Left ventricle myocardium superior (tissue), 1 donor: ENCODE measurements at regions not wholly inside any gene's neighbourhood (a gene's known extent, or its start where the extent isn't known, plus 50 kb on each side); places are given as distances from the start of the nearest gene placed in this dataset.
"Not testable (repeated sequence)": the region's sequence is repeated elsewhere in the genome, so short reads cannot be mapped to it uniquely, and the experiment has no call there.

Experiments
- ATAC-seq: fragments of 200-7000 bp; cut with Tn5 transposase; one replicate; pipeline ENCODE4 v1.9.1; 2020; ENCODE audit warnings: mild to moderate bottlenecking, moderate library complexity
- DNase-seq: peaks from one replicate; pipeline ENCODE4 v3.0.0-alpha.2; 2020
- intact Hi-C: fragments of 100-400 bp; cut with micrococcal nuclease; formaldehyde crosslinking; loops from one replicate; pipeline ENCODE4 v1.11.0; 2022
- donor health status: DM: no; HTN: yes; CAD: no; lungs with severe emphysema.

DNA sequence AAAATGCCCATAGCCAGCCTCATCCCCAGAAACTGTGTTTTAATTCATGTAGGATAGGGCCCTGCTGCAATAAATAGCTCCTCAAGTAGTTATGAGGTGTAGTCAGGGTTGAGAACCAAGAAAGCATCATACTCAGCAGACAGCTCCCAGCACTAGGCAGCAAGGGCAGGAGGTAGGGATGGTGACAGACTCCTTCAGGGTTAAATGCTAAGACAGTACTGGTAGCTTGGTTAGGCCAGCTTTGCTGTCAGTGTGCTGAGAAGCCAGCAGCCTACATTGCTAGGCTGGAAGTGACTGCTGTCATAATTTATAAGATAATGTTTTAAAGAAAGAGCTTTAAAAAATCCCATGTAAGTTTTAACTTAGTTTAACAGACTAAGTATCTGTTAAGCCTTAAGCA is 113.9 kb upstream of the IMMP2L start:
- ATAC-seq (no peak), DNase-seq (no peak)
- intact Hi-C loops = no loop called here

DNA sequence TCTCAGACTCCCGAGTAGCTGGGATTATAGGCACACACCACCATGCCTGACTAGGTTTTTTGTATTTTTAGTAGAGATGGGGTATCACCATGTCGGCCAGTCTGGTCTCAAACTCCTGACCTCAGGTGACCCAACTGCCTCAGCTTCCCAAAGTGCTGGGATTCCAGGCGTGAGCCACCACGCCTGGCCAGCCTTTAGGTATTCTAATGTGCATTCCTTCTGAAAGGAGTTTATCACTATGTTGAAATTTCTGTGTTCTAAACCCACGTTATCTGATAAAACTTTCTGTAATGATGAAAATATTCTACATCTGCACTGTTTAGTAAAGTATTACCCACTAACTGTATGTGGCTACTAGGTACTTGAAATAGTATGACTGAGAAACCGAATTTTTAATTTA is 110.6 kb upstream of the IMMP2L start:
- intact Hi-C loops = no loop called here
- ATAC-seq = no peak
- DNase-seq = no peak

DNA sequence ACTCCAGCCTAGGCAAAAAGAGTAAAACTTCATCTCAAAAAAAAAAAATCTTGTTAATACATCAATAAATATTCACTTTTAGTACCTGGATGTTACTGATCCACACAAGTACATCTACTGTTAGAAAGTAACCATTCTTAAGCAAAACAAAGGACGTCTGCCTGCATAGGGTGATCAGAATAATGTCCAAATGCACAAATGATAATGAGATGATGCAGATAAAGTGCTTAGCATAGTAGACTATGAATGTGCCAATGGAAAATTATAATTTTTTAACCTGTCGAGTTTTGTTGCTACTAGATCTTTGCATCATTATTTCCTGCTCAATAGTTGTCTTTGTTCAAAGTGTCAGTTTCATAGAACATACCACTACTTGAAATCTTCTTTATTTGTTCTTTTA is 109.6 kb upstream of the IMMP2L start:
- intact Hi-C loops = no loop called here
- ATAC-seq (no peak), DNase-seq (no peak)

DNA sequence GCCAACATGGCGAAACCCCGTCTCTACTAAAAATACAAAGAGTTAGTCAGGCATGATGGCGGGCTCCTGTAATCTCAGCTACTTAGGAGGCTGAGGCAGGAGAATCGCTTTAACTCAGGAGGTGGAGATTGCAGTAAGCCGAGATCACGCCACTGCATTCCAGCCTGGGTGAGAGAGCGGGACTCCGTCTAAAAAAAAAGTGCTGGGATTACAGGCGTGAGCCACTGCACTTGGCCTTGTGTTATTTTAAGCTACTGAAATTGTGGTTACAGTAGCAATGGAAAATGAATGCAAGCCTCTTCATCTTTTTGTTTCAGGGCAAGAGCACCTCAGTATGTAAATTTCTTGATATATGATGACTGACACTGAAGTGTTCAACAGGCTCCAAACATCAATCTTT is 106.4 kb upstream of the IMMP2L start:
- DNase-seq (no peak), ATAC-seq (no peak)
- intact Hi-C loops = no loop called here

DNA sequence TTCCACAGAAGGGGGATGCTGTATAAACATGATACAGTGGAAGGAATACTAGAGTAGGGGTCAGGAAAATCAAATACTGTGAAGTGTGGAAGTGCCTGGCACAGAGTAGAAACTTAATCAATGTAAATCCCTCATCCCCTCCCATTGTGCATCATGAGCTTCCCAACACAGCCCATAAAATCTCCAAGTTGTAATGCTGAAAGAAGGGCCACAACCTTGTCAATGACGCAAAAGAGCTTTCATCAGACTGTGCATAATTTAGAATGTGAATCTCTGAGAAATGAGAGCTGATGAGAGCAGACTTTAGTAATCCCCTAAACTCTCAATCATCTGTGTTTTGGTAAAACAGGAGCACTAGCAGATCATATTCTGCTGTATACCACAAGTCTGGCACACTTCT is 105.2 kb upstream of the IMMP2L start:
- DNase-seq (no peak), ATAC-seq (no peak)
- intact Hi-C loops = no loop called here

DNA sequence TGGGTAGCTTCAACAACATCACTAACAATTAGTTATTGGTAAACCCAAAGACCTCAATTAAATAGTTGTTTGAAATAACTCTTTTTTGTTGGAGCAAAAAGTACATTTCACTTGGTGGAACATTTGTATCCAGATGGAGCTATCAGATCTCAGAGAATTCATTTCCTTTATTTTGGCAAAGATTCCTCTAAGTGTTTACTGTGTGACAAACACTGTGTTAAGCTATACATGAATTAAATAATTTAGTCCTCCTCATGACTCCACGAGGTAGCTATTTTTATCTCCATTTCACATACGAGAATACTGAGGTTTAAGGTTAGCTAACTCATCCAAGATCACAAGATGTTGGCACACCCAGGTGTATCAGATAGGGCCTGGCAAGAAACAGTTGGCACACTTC is 104.0 kb upstream of the IMMP2L start:
- no peak for ATAC-seq
- intact Hi-C loops = no loop called here
- no peak for DNase-seq

DNA sequence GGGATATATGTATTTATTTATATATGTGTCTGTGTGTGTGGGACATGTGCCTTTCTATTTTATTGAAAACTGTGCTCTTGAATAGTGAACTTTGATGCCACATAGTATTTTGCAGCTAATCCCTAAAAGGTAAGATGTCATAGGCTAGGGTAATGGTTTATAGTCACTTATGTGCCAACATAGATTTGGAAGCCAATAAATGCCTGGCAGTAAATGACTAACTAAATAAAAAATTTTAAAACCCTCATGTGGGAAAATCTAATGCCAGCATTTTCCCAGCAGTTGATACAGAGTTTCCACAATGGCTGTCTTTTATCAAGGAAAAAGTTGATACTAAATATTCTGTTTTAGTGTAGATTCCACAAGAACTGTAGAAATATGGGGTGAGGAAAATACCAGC is 101.5 kb upstream of the IMMP2L start:
- ATAC-seq (no peak), DNase-seq (no peak)
- intact Hi-C loops = no loop called here

DNA sequence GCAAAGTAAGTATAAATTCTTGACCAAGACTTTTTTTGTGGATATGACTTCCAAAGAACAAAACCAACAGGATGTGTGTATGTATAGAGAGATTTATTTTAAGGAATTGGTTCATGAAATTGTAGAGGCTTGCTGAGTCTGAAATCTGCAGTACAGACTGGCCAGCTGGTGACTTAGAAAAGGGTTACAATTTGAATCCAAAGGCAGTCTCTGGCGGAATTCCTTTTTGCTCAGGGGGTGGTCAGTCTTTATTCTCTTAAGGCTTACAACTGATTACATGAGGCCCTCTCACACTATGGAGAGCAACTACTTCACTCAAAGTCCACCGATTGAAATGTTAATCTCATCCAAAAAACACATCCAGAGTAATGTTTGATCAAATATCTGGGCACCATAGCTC is 100.1 kb upstream of the IMMP2L start:
- DNase-seq (no peak), ATAC-seq (no peak)
- intact Hi-C loops = no loop called here

DNA sequence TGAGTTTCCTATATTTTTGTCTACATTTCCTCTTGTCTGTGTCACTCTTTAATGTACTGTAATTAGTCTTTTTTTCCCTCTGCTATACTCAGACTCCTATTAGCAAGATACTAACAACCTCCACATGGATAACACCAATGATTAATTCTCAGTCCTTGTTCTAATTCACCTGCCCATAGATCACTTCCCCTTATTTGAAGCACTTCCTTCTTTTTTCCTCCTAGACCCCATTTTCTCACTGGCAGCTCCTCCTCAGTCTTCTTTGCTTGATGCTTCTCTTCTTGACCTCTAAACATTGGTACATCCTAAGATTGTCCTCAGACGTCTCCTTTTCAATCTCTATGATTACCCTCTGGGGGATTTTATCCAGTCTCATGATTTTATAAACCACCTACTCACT is 98.2 kb upstream of the IMMP2L start:
- no peak for DNase-seq
- no peak for ATAC-seq
- intact Hi-C loops = no loop called here

DNA sequence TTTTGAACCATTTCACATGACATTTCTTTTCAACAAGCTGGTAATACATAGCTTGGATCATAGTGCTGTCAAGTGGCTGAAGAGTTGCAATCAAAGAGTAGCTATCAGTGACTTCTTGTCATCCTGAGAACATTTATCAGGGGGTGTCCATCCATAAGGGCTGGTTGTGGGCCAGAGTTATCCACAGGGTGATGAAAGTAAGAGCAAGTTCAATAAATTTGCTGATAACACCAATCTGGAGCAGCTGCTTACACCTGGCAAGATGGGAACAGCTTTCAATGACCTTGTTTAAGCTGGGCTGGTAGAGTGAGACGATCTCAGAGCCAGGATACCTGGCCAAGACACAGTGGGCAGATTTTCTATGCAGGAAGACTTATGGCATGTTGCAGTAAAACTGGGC is 96.3 kb upstream of the IMMP2L start:
- intact Hi-C loops = no loop called here
- no peak for ATAC-seq
- DNase-seq = no peak

DNA sequence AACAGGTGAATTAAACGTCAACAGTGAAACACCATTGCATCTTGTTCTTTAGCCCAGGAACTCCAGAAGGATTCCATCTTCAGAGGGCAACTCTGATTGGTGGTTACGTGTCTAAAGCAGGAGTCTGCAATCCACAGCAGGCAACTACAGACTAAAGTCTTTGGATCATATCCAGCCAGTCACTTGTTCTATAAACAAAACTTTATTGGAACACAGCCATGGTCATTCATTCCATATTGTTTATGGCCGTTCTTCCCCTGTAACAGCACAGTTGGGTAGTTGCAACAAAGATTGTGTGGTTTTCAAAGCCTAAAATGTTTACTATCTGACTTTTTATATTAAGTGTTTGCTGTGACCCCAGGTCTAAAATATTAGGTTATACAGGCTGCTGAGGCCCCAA is 94.7 kb upstream of the IMMP2L start:
- intact Hi-C loops = no loop called here
- no peak for ATAC-seq
- no peak for DNase-seq

DNA sequence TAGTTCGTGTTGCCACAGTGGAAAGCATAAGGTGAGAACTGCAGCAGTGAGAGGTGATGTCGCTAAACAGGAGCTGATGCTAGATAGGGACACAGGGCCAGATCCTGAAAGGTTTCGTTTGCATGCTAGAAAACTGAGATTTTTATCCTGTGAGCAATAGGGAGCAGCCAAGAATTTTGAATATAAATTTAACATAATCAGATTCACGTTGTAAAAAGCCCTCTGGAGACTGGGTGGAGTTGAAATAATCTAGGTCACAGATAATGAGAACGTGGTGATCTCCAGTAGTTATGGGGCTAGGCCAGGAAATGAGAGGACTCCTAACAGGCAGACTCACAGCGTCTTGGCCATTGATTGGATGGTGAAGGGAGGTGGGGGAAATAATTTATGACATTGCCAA is 92.1 kb upstream of the IMMP2L start:
- ATAC-seq (no peak), DNase-seq (no peak)
- intact Hi-C loops = no loop called here

DNA sequence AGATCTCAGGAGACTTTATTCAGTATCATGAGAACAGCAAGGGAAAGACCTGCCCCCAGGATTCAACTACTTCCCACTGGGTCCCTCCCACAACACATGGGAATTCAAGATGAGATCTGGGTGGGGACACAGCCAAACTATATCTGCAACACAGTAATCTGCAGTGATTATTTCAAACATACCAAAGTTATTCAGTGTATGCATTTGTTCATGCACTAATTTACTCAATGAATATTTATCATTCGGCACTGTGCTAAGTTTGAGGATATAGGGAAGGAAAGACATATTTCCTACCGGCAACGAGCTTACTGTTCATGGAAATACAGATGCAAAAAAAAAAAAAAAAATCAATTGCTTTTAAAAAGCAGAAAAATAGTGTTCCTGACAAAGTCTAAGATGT is 91.6 kb upstream of the IMMP2L start:
- no peak for DNase-seq
- intact Hi-C loops = no loop called here
- no peak for ATAC-seq

DNA sequence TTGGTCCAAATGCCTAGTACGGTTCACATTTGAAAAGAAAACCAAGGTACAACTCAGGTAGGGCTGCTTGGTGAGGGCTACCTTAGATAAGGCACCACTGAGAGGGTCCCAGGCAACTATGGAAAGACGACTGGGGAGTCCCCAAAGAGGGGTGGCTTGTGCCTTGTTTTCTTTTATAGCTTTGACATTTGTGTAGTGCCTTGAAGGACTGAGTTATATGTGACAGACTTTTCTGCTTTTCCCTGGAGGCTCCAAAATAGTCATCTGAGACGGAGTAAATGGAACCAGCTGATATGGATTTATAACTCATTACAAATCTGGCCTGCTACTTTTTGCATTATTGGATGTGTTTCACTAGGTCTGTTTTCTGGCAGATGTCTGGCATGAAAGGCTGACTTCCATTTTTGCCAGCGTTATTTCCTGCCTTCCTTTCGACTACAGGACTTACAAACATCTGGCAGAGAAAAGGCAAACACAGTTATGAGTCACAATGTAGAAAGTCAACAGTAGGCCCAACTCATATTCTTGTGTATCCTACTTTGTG is 88.2 kb upstream of the IMMP2L start:
- ATAC-seq (peak; percentile 66), DNase-seq (no peak)
- intact Hi-C loops = no loop called here

DNA sequence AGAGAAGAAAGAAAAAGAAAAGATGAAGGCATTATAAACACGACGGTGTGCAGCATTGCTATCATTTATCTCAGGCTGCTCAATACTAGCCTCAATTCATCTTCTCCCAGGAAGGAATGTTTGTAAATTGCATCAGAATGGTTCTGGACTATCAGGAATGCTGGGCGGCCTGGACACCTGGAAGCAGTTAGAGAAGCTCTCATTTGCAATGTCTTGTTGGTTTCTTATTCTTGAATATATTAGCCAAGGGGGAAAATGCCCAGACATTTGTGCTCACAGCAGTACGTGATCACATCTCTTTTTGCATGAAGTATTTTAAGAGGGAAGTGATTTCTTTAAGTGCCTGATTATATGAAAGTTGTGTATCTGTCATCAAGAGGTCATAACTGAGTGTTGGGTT is 85.6 kb upstream of the IMMP2L start:
- ATAC-seq (no peak), DNase-seq (no peak)
- intact Hi-C loops = no loop called here

DNA sequence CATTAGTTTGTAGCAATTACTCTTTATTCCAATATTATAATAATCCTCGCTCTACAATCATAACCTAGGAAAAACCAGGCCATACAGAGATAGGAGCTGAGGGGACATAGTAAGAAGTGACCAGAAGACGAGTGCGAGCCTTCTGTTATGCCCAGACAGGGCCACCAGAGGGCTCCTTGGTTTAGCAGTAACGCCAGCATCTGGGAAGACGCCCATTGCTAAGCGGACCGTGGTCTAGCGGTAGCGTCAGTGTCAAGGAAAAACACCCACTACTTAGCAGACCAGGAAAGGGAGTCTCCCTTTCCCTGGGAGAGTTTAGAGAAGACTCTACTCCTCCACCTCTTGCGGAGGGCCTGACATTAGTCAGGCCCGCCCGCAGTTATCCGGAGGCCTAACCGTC is 82.3 kb upstream of the IMMP2L start:
- ATAC-seq, intact Hi-C loops, DNase-seq: not testable (repeated sequence)

DNA sequence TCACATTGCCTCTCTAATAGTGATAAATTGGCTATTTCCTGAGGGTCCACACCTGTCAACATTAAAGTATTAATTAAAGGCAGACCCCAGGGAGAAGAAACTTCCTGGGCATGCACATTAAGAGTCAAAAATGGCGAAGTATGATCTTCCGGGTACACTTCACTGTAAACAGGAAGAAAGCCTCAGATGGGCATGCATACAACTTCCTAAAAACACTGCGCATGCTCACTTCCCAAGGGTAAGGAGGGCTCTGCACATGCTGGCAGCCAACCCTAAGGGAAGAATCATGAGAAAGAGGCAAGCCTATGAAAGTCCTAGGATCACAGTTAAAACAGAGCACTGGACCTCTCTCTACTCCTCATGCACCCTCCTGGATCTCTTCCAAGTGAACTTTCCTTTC is 80.1 kb upstream of the IMMP2L start:
- intact Hi-C loops = no loop called here
- ATAC-seq = no peak

DNA sequence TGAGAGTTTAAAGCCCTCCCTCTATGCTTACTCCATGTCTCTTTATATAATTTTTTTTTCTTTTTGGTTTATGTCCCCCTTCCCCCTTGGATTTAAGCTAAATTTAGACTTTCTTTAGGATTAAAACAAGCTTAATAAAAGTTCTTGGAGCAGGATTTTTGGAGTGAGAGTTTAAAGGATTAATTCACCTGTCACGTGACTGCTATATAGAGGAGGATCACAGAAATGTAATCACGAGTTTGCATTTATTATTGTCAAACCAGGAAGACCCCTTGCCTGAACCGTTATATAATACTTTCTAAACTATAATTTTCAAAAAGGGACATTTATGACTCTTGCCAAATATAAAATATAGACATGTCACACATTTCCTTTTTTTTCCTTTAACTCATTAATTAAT is 78.1 kb upstream of the IMMP2L start:
- intact Hi-C loops = no loop called here
- ATAC-seq (no peak), DNase-seq (no peak)

More for the DNA sequence above, 80.1 kb upstream of the IMMP2L start:
- DNase-seq = no peak

DNA sequence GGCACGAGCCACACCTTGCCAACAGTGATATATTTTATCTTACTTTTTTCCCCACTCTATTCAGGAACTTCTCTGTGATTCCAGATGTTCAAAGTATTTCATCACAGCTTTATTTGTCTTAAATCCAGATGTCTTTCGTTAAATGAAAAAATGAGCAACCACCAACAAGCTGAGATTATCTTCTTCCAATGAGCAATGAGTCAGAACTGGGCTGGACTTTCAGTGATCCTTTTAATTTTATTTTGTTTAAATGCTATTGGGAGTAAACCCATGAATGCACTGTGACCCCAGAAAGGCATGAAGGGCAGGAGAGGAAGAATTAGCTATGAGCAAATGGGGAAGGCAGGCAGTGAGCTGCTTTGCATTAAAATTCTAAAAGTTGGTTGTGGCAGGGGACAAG is 77.6 kb upstream of the IMMP2L start:
- intact Hi-C loops = no loop called here

DNA sequence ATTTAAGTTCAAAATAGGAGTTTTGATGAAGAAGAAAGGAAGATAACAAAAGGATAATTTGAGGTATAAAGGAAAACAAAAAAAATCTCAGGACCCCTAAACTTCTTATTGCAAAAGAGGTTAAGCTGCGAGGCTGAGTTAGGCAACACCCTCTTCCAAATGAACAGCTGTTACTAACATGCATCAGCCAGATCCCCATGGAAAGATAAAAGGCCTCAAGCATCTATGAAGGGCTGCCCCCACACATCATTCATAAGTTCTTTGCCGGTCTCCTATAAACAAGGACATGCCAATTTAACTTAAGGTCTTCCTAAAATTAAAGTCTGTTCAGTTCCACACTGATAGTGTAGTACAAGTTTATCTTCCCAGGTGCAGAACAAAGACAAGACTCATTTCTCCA is 75.8 kb upstream of the IMMP2L start:
- intact Hi-C loops = no loop called here
- ATAC-seq (peak; percentile 67), DNase-seq (no peak)

More for the DNA sequence above, 77.6 kb upstream of the IMMP2L start:
- DNase-seq (no peak), ATAC-seq (peak; percentile 91)

DNA sequence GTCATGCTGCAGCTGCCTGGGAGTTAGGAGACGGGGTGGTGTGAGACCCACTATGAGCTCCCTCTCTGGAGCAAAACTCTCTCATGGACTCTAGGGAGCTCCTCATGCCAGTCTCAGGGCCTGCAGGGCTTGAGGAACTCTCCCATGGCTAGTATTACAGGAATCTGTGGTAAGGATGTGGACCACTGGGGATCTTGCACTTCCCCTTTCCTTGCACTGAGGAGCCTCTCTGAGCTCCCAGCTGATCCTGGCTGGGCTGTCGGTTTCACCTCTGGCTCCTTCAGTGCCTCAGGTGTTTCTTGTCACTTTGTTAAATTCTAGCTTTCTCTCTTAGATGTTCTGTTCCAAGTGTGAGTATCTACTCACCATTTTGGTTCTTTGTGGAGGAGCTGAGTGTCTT is 71.6 kb upstream of the IMMP2L start:
- intact Hi-C loops = no loop called here
- ATAC-seq (no peak), DNase-seq (no peak)

DNA sequence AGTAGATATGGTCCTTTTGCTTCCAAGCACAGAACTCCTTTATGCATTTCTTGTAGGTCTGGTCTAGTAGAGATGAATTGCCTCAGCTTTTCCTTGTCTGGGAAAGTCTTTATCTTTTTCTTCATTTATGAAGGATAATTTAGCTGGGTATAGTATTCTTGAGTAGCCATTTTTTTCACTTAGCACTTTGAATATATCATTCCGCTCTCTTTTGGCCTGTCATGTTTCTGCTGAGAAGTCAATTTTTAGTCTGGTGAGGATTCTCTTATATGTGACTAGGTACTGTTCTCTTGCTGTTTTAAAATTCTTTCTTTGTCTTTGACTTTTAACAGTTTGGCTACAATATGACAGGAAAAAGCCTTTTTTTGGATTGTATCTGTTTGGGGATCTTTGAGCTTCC is 68.6 kb upstream of the IMMP2L start:
- no peak for ATAC-seq
- no peak for DNase-seq
- intact Hi-C loops = no loop called here
